Stimulated activated CD4-positive, alpha-beta T cell treated with anti-CD3 and anti-CD28 coated beads, Interleukin-12 subunit alpha, Interleukin-12 subunit beta, amount 100 ng/mL, for 24 hours (primary cell): ENCODE measurements at regions not wholly inside any gene's neighbourhood (a gene's known extent, or its start where the extent isn't known, plus 50 kb on each side); places are given as distances from the start of the nearest gene placed in this dataset.

Experiments
- DNase-seq, 2 experiments: peaks; one replicate each; pipeline ENCODE4 v3.0.0-alpha.2; 2020; ENCODE audit warnings: low read depth in 2 of 2

DNA sequence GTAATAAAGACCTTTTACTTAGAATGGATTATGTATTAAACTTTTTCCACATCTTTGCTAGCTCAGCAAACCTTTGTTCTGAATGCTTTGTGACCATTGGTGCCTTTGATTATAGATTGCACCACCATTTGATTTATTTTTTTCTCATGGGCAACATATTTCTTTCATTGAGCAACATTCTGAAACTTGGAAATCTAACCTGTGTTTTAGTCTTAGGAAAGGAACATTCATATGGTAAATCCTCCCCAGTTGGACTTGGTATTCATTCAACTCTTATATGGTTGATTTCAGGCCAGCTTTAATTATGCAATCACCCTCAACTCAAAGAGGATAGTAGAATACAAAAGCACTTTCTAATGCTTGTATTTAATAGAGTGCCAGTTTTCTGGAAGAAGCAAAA, 1077.9 kb upstream of the ZEB2 start:
- DNase-seq: no peak

DNA sequence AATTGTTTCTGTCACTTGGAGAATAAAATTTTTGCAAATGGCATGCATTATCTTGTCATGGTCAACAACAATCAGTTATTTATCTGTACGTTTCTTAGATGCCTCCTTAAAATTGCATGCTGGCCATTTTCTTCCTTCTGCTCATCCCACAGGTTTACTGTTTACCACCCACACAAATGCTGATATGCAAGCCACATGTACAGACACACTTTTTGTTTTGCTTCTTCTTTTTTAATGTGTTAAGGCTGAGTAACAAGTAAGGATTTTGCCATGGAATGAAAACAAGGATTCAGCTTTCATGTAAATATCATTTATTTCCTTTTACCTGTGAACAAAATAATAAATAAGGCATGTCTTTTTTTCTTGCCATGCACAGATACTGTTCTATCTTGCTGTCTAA, 1077.1 kb upstream of the ZEB2 start:
- DNase-seq: no peak

DNA sequence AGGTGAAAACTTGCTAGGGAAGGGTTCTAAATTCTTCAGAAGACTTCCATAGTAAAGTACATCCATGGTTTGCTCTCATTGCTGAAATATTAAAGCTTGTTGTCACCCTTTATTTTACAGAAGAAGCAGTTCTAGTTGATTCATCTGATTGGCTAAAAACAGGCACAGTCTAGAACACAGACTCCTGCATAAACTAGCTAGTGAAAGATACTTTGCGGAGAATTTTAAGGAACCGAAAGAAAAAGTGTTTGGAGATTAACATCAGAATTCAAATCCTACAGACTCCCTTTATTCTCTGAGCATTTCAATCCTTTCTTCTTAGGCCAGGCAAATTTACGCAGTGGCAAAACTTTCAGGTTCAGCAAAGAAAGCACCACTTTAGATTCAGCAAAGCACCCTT, 1076.5 kb upstream of the ZEB2 start:
- DNase-seq: no peak

DNA sequence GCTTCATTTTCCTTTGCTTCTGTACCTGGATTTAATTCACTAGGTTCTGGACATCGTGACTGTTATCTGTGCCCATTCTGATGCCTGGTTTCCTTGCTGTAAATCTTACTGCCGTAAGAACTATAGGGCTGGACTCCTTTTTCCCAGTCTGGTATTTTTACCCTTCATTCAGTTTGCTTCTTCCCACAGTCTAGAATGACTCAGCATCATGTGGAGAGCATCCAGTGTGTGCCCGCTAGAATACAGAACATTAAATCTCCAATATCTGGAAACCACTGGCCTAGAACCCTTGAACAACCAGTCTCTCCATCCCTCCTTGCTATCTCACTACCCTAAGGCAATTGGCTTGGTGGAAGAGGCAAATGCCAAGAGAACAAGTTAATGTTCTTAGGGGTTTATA, 1075.4 kb upstream of the ZEB2 start:
- no peak for DNase-seq

DNA sequence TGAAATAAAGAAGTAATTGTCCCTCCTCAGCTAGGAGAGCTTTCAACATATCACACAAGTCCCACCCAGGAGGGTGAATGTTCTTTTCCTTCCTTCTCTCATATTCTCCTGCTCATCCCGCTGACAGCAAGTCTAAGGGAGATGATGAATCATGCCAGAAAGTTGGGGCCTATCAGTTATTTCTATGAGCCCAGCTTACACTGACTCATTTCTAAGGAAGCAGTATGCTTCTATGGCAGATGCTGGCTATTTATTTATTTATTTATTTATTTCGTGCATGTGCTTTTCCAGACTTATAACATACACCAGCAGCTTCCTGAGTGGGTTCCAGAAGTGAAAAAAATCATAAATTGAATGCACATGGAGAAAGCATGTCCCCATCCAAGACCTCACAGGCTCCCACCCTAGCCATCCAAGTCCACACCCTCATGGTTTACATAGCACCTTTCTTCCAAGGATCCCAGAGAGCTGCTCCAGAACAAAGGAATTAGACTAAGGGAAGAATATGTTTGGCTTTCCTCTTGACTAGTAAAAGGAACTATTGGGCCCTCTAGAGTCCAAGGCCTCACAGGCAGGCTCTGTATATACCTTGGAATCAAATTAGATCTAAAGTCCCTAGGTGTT, 1074.2 kb upstream of the ZEB2 start:
- DNase-seq: no peak

DNA sequence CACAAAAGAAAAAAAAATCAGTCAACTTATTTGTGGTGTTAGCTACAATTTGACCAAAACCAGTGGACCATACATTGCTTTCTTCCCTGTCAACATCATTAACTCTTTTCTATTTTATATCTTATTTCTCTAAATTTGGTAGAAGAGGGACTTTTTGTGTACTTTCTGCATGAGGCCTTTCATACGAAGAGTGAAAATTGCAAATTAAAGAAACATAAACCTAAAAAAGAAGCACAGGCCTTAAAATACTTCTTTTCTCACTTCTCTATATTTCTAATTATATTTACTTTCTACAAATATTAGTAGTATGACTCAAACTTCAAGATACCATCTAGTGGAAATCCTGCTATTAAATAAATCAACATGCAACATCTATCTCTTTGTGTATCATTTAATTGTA, 1073.4 kb upstream of the ZEB2 start:
- DNase-seq: no peak

DNA sequence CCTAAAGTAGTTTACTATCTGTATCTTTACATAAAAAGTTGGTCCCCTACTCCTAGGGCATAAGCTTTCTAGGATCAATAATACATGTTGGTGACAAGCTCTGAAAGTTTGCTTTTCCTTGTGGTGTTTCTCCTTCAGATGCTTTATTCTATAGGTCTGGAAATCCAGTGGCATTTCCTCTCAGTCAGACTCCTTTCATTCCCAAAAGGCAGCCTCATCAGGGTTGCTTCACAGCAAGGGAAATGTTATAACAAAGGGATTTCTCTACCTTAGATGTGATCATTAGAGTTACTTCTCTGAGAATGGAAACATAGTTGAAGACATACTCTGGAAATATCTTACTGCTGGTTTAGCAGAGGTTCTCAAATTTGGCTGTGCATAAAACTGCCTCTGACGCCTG, 1072.4 kb upstream of the ZEB2 start:
- DNase-seq: no peak

DNA sequence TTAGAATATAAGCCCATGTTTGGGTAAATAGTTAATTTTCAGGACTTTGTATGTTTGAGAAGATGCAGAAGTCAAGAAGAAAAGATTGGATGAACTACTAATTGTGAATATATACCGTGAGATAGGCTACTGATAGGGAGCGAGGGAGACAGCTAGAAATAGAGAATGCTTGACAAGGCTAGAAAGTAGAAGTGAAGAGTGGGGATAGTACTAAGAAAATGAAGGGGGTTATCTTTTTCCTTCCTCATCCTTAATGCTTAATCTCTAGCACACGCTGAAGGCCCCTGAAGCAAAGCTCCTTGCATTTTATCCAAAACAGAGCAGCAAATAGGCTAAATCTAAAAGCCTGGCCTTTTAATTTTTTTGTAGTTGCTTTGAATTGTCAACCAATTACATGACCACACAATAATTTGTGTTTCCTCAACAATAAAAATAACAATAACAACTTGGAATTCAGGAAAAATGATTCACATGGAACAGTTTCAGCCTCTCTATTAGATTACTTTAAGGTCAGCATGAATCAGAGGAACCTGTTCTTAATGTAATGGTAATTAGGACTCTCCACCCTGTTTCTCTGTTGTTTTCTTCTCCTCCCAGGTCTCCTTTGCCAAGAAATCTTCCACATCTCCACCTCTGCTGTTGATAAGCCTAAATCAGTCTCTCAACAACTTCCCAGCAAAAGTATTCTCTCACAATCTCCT, 1071.3 kb upstream of the ZEB2 start:
- no peak for DNase-seq

DNA sequence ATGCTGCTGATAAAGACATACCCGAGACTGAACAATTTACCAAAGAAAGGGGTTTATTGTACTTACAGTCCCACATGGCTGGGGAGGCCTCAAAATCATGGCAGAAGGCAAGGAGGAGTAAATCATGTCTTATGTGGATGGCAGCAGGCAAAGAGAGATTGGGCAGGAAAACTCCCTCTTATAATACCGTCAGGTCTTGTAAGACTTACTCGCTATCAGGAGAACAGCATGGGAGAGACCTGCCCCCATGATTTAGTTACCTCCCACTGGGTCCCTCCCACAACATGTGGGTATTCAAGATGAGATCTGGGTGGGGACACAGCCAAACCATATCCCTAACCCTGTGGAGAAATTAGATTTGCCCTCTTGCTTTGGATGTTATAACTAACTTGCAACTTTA, 1068.0 kb upstream of the ZEB2 start:
- DNase-seq: no peak

DNA sequence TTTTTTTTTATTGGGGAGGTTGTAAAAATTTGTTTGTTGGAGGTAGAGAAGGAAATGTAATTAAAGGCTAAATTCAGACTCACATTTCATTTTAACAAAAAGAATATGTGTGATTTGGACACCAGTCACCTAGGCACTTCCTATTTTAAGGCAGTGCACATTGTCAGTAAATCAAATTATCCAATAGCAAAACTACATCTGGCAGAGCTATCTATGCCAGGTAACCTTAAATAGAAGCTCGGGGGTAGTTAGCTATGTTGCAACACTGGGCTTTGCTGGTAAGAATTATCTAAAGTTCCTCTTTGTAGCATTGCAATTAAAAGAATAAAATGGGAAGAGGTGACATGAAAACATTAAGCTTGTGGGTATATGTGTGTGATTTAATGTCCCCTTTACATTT, 1064.4 kb upstream of the ZEB2 start:
- no peak for DNase-seq

DNA sequence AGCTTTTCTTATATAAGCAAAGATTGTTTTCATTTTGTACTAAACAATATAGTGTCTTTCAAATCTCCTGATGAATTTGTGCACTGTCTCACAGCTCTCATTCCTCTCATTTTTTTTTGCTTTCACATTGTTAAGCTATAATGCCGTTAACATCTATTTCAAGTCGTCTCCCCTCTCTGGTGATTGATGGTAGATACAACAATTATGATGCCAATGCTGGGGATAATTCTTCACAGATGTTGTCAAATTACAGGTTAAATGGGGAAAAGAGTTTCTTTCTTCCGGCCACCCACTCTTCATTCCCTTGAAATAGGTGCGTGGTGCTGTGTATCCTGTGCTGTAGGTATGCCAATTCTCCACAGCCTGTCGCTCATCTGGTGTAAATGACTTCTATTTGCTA, 1053.7 kb upstream of the ZEB2 start:
- no peak for DNase-seq

DNA sequence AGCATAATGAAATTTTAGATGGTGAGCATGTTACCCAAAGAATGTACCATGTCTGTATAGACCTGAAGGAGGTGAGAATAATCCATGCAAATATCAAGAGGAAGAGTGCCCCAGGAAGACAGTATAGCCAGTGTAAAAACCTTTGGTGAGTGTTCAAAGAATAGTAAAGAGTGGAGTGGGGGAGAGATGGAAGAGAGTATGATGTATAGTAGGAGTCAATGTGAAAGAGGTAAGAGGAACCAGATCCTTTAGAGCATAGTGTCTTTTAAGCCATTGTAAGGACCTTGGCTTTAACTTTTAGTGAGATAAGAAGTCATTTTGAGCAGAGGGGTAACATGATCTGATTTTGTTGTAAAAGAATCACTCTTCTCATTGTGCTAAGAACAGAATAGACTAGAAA, 1052.3 kb upstream of the ZEB2 start:
- no peak for DNase-seq

DNA sequence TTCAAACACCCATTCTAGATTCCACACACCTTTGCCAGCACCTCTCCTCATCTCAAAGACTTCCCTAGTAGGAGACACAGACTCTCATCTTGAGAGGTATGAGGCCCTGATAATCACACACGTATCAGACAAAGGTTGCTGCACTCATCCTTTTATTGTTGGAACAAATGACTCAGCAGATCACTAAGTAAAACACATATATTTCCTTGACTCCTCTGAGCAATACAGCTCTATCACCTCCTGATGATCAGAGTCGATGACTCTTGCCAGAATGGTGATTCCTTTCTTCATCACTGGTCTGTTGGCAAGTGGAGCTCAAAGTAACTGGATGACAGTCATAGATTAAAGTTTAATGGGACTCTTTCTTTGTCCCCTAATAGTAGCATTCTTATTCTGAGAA, 1049.2 kb upstream of the ZEB2 start:
- DNase-seq: no peak

DNA sequence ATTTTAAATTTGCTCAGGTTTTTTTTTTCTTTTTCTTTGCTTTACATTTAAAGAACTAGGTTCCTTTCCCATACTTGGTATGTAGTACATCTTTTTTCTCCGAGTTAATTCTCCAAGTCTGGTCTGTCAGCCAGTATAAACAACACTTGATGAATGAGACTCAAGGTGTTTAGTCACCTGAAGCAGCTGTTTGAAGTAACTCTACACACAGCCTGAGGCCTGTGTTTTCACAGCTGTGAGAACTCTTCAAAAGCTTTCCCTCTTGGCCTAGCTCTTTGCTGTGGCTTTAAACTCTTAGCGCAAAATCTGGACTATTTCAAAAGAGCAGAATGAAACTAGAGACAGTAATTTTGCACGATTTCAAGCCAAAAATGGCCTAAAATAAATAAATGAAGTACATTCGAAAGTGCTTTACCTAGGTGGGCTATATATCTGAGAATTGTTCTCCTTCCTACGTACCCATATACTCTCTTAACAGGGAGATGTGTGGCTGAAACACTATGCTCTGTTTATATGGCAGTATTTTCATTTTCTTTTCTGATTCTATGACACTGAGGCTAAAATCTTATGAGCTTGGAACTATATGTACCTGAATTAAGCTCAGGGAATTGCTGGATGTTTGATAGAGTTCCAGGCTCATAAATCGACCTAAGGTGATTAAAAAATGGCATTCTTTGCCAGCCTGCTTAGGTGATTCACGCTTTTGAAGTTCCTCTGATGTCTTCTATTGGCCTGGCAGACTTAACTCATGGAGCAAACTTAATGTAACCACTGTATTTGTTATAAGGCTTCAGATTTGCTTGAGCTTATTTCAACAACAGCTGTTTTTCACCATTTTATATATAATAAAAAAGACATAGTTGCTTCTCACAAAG, 1044.1 kb upstream of the ZEB2 start:
- DNase-seq: no peak

DNA sequence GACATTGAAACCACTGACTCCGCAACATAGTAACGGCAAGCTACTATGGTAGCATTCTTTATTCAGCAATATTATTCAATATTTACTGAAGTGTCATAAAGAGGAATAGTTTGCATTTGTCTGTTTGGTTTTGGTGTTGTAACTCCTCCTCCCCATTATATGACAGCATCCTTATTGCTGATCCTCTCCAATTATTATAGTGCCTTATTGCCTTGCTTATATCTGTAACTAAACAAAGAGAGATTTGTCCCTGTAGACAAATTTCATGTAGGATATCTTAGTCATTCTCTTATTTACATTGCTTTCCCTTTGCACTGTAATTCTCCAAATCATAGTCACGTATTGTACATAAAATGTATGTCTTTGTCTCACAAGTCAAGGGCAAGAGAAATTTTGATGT, 1041.2 kb upstream of the ZEB2 start:
- DNase-seq: no peak

DNA sequence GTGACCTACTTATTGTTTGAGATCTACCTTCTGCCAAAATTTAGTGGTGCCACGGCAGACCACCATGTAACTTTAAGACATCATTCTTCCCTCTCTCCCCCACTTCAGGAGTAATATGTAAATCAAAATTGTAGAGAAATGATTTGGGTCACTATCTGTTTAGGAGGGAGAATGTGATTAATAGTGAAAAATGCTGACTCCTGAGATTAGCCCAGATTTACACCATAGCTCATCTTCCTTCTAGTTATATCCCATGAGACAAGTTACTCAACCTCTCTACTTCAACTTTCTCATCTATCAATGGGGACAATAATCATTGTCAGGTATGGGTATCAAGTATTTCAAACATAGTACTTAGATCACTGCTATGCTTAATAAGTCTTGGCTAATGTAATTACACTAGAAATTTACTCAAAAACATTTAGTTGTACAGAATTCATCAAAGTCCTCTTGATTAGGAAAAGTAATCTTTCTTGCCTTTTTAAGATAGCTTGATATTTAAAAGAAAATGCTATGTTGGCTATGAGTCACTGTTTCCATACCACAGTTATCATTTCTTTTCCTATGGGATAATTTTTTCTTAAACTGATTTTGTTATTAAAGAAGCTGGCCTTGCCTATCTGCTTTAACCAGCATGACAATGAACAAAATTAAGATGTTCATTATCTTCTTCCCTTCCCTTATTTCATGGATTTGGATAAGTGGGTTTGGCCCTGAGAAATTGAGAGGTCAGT, 1038.9 kb upstream of the ZEB2 start:
- no peak for DNase-seq

DNA sequence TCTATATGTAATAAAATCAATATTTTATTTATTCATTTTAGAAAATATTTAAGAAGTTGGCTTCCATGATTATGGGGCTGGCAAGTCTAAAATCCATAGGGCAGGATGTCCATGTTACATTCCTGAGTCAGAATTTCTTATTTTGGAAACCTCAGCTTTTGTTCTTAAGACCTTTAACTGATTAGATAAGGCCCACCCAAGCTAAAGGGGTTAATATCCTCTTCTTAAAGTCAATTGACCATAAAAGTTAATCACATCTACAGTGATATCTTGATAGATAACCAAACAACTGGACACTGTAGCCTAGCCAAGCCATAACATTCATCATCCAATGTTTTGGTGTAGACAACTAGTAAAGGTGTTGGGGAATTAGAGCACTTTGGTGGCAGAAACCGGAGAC, 1035.4 kb upstream of the ZEB2 start:
- DNase-seq: no peak

DNA sequence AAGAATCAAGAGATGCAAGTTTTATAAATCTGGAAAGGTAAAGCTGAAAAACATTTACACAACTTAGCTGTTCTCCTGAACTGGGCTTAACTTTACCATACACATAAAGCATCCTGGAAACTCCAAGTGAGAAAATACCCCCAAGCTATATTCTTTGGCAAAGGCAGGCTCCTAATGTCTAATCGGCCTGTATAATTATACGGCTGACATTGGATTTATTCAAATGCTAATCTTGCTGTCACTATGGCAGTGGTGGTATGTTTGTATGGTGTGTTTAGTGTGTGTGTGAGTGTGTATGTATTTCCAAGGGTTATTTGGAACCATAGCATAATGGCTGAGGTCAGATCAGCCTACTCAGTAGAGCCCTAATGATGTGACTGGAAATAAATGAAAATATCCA, 1031.8 kb upstream of the ZEB2 start:
- DNase-seq: no peak

DNA sequence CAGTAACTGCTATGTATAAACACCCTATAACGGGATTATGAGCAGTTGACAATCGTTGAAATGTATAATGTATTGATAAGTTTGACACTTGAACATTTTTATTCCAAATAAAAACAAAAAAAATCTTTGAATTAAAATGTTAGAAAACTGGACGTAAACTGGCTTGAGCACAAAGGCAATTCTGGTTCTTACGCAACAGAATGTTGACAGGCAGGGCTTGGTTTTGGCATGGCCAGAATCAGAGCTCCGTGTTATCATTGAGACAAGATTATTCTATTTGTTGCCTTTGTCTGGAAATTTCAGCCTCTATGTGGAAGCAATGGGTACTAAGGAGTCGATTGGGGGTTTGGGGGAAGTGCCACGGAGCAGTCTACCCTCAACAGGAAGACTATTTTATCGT, 1028.6 kb upstream of the ZEB2 start:
- no peak for DNase-seq

DNA sequence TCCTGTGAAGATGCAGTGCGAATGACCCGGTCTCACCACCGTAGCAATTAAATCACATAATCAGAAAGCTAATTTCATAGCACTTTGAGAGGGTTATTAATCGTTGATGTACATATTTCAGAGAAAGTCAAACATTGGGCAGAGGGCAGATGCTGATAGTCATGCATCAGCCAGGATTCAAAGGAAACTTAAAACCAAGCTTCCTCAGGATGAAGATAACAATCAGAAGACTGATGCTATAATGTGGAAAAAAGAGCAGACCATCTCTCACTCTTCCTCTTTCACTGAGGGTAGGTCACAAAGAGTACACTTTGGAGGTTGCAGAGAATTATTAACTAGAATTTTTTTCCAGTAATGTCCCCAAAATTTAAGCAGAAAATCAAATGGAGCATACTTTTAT, 1027.7 kb upstream of the ZEB2 start:
- DNase-seq: no peak

DNA sequence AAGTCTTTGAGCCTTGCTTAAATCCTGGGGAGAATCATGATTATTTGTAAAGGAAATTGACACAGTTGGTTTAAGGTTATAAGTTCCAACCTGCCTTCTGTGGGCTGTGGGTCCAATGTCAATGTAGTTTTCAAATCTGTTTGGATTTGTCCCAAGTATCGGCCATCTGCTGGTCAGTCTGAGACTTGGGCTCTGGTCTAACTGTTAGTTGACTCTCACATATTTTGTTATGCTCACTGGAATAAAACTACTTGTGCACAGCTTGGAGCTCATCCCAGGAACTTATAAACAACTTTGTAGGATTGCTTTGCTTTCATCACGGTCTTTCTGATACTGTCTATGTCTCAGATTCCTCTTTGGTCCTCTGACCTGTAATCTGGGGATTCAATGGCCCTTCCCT, 1026.2 kb upstream of the ZEB2 start:
- DNase-seq: no peak

DNA sequence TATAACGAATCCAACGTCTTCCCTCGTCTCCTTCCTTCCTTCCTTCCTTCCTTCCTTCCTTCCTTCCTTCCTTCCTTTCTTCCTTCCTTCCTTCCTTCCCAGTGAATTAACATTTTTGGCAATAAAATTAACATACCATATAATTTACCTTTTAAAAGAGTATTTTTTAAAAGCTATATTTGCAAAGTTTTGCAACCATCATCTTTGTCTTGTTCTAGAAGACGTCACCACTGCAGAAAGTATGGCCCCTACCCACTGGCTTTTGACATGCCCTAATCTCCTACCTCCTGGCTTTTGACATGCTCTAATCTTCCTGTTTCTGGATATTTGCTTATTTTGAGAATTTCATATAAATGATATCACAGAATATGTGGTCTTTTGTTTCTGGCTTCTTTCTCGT, 1023.9 kb upstream of the ZEB2 start:
- DNase-seq: no peak
